Astrocyte (in vitro differentiated cells and primary cell): ENCODE measurements at regions not wholly inside any gene's neighbourhood (a gene's known extent, or its start where the extent isn't known, plus 50 kb on each side); places are given as distances from the start of the nearest gene placed in this dataset.
"Not testable (repeated sequence)": the region's sequence is repeated elsewhere in the genome, so short reads cannot be mapped to it uniquely, and the experiment has no call there.

Experiments used
- DNase-seq: peaks from one replicate; pipeline ENCODE4 v3.0.0-alpha.2; 2010; ENCODE audit warnings: low read depth
- FAIRE-seq: peaks from 2 replicates; lab custom pipeline; 2011; peaks lifted over from hg19 to GRCh38; lab: Jason Lieb, UNC
- H2AFZ ChIP-seq: 2 replicates; pipeline ENCODE4 v1.6.0; 2012; ENCODE audit warnings: low read depth, low read length, inconsistent platforms
- H3K27ac ChIP-seq: 2 replicates; pipeline ENCODE4 v1.5.1; 2011; ENCODE audit warnings: low read depth, low read length, inconsistent platforms
- H3K27me3 ChIP-seq: 2 replicates; pipeline ENCODE4 v1.6.0; 2011; ENCODE audit warnings: low read length, inconsistent platforms; ENCODE audit not compliant: insufficient read depth
- H3K36me3 ChIP-seq: 2 replicates; pipeline ENCODE4 v1.5.1; 2011; ENCODE audit warnings: low read length, inconsistent platforms; ENCODE audit not compliant: insufficient read depth
- H3K4me1 ChIP-seq: 2 replicates; pipeline ENCODE4 v1.5.1; 2011; ENCODE audit warnings: low read length, inconsistent platforms; ENCODE audit not compliant: insufficient read depth
- H3K4me2 ChIP-seq: 2 replicates; pipeline ENCODE4 v1.6.0; 2012; ENCODE audit warnings: low read length, inconsistent platforms
- H3K4me3 ChIP-seq: 2 replicates; pipeline ENCODE4 v1.5.1; 2011; ENCODE audit warnings: low read depth, mild to moderate bottlenecking, low read length, inconsistent platforms; ENCODE audit not compliant: insufficient read depth
- H3K79me2 ChIP-seq: 2 replicates; pipeline ENCODE4 v1.6.0; 2012; ENCODE audit warnings: mild to moderate bottlenecking, low read length, inconsistent platforms; ENCODE audit not compliant: insufficient read depth
- H3K9ac ChIP-seq: 2 replicates; pipeline ENCODE4 v1.6.0; 2012; ENCODE audit warnings: mild to moderate bottlenecking, low read length, inconsistent platforms
- H3K9me3 ChIP-seq: 2 replicates; pipeline ENCODE4 v1.5.1; 2012; ENCODE audit warnings: low read depth, mild to moderate bottlenecking, low read length, inconsistent platforms; ENCODE audit not compliant: insufficient read depth
- H4K20me1 ChIP-seq: 2 replicates; pipeline ENCODE4 v1.6.0; 2012; ENCODE audit warnings: low read length, inconsistent platforms; ENCODE audit not compliant: insufficient read depth
- H3K27ac Mint-ChIP-seq: one replicate; pipeline ENCODE4 v1.8.0; 2021; ENCODE audit warnings: mild to moderate bottlenecking, mixed read lengths; ENCODE audit not compliant: unreplicated experiment
- H3K27me3 Mint-ChIP-seq: one replicate; pipeline ENCODE4 v1.8.0; 2021; ENCODE audit warnings: low read depth, mixed read lengths; ENCODE audit not compliant: unreplicated experiment
- H3K36me3 Mint-ChIP-seq: one replicate; pipeline ENCODE4 v1.8.0; 2021; ENCODE audit warnings: low read depth, mixed read lengths; ENCODE audit not compliant: unreplicated experiment
- H3K4me1 Mint-ChIP-seq: one replicate; pipeline ENCODE4 v1.8.0; 2021; ENCODE audit warnings: low read depth, mixed read lengths; ENCODE audit not compliant: unreplicated experiment
- H3K4me3 Mint-ChIP-seq: one replicate; pipeline ENCODE4 v1.8.0; 2021; ENCODE audit warnings: mild to moderate bottlenecking, moderate library complexity, mixed read lengths; ENCODE audit not compliant: unreplicated experiment
- H3K9me3 Mint-ChIP-seq: one replicate; pipeline ENCODE4 v1.8.0; 2021; ENCODE audit warnings: mild to moderate bottlenecking, mixed read lengths; ENCODE audit not compliant: unreplicated experiment

DNA sequence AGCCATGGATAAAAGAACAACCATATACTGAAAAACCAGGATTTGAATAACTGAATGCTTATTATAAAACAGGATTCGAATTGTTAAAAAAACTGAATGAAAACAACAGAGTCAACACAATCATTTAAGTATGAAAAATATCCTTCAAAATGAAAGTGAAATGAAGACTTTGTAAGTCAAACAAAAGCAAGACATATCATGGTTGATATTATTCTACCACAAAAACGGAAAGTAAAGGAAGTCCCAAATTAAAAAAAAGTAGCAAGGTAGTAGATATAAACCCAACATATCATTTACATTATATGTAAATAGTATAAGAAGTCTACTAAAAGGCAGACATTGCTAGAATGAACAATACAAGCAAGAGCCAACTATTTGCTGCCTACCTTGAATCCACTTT is 63.1 kb upstream of the POTEC start:
- not testable (repeated sequence) for H3K27me3 ChIP-seq, H2AFZ ChIP-seq, H3K9me3 Mint-ChIP-seq, H3K27me3 Mint-ChIP-seq, H3K36me3 Mint-ChIP-seq, DNase-seq, H3K9ac ChIP-seq, H3K36me3 ChIP-seq, H3K27ac Mint-ChIP-seq, H3K4me1 Mint-ChIP-seq, H3K79me2 ChIP-seq, H3K27ac ChIP-seq, H4K20me1 ChIP-seq, H3K4me1 ChIP-seq, H3K4me3 Mint-ChIP-seq, FAIRE-seq, H3K4me3 ChIP-seq, H3K4me2 ChIP-seq, H3K9me3 ChIP-seq

DNA sequence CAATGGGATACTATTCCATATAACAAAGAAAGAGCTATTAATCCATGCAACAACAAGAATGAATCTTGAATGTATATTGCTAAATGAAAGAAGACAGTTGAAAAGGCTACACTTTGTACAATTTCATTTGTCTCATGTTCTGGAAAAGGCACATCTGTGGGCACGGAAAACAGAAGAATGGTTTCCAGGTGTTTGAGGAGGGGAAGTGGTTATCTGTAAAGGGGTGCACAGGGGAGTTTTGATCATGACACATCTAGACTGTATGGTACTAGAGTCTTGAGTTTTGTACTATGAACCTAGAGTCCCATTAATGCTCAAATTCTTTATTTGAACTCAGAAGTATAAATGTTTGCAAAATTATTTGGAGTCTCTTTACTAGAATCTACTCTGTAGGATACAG is 64.0 kb upstream of the POTEC start:
- H3K4me1 Mint-ChIP-seq, H3K36me3 Mint-ChIP-seq, DNase-seq, H3K79me2 ChIP-seq, FAIRE-seq, H3K27me3 ChIP-seq, H3K9me3 ChIP-seq, H3K27ac Mint-ChIP-seq, H3K27ac ChIP-seq, H3K4me3 ChIP-seq, H3K4me3 Mint-ChIP-seq, H2AFZ ChIP-seq, H3K27me3 Mint-ChIP-seq, H3K4me1 ChIP-seq, H3K4me2 ChIP-seq, H3K9ac ChIP-seq, H3K9me3 Mint-ChIP-seq, H3K36me3 ChIP-seq, H4K20me1 ChIP-seq: not testable (repeated sequence)

DNA sequence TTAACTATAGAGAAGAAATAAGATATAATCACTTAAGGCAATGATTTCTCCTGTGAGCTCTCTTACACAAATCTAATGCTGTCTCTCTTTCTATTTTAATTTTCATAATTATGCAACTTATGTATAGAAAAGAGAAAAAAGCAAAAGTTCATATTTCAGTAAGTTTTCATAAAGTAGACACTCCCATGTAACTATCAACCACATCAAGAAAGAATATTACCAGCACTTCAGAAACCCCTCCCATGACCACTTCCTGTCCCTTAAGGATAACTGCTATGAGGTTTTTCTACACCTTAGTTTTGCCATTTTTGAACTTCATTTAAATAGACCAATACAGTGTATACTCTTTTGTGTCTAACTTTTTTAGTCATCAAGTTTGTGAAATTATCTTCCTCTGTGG is 69.0 kb upstream of the POTEC start:
- not testable (repeated sequence) for H2AFZ ChIP-seq, H3K36me3 ChIP-seq, FAIRE-seq, H3K9ac ChIP-seq, H3K27ac ChIP-seq, H3K27me3 Mint-ChIP-seq, H3K4me3 Mint-ChIP-seq, H3K9me3 Mint-ChIP-seq, H4K20me1 ChIP-seq, DNase-seq, H3K4me1 Mint-ChIP-seq, H3K27ac Mint-ChIP-seq, H3K79me2 ChIP-seq, H3K4me1 ChIP-seq, H3K9me3 ChIP-seq, H3K27me3 ChIP-seq, H3K4me3 ChIP-seq, H3K36me3 Mint-ChIP-seq, H3K4me2 ChIP-seq

DNA sequence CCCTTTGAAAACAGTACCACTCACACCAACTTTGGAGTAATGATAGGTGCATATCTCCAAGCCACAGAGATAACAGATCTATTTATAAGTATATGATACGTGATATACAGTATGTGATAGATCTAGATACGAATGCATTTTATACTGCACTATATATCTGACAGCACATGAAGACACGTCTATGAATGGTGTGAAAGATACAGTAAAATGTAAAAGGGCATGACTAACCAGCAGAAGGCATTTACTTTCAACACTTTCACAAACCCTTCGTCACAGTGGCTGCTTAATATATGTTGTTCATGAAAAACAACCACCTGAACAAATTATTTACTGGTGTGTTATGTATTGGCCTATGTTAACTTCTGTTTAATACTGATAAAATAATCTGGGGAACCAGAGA is 71.1 kb upstream of the POTEC start:
- not testable (repeated sequence) for H3K4me1 Mint-ChIP-seq, H3K79me2 ChIP-seq, H4K20me1 ChIP-seq, FAIRE-seq, H3K4me2 ChIP-seq, H3K4me1 ChIP-seq, H2AFZ ChIP-seq, H3K4me3 ChIP-seq, H3K27ac ChIP-seq, H3K9me3 Mint-ChIP-seq, H3K9me3 ChIP-seq, H3K9ac ChIP-seq, H3K36me3 Mint-ChIP-seq, H3K27me3 Mint-ChIP-seq, H3K27me3 ChIP-seq, H3K36me3 ChIP-seq, DNase-seq, H3K27ac Mint-ChIP-seq, H3K4me3 Mint-ChIP-seq

DNA sequence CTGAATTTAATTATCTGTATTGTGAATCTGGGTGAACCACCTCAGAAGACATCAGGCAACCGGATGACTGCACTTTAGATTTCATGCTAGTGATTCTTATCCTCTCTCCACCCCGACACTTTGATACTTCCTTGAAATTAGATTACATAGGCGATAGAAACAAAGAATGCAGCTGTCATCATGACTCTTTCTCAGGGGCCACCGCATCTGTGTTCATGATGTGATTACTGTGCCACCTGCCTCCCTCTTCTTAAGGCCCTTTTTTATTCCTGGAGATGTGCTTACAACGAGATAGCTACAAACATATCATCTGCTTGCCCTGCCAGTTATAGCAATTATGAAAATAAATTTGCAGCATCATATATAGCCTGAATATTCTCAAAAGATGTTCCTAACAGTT is 83.9 kb upstream of the POTEC start:
- H3K4me2 ChIP-seq, H3K9ac ChIP-seq, H3K36me3 ChIP-seq, FAIRE-seq, H3K4me3 ChIP-seq, H3K27ac ChIP-seq, H3K36me3 Mint-ChIP-seq, H3K27me3 Mint-ChIP-seq, H2AFZ ChIP-seq, H3K27ac Mint-ChIP-seq, H3K79me2 ChIP-seq, DNase-seq, H3K4me3 Mint-ChIP-seq, H4K20me1 ChIP-seq, H3K4me1 ChIP-seq, H3K9me3 ChIP-seq, H3K9me3 Mint-ChIP-seq, H3K27me3 ChIP-seq, H3K4me1 Mint-ChIP-seq: not testable (repeated sequence)

DNA sequence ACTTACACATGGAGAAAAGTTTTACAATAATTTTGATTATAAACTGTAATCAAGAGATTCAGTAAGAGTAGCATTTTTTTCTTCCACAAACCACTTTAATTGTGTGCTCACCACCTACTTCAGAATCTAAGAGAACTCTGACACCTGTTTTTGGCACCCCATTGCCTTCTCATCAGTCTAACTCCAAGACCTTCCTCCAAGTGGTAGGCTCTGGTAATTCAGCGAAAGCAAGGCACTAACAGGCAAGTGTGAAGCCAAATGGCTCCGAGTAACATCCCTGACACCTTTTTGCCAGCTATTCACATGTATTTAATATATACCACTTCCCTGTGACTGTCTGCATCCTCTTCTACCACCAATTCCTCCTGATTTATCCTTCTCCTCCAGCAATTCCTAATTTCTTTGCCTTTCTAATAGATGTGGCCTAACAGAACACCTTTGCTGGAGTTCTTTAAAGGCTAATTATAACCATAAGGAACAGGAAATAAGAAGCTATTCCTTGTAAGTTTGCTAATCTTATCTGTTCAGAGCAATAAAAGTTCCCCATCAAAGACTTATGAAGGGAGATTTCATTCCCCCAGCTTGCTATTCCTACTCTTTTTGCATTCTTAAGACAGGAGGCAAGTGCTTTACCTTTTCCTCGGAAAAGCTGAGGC is 85.1 kb upstream of the POTEC start:
- FAIRE-seq, H3K27me3 Mint-ChIP-seq: not testable (repeated sequence)

More for the DNA sequence above, 85.1 kb upstream of the POTEC start:
- not testable (repeated sequence) for H3K4me3 ChIP-seq, H3K4me2 ChIP-seq, H3K79me2 ChIP-seq, H3K27me3 ChIP-seq, H3K9me3 Mint-ChIP-seq, H3K9me3 ChIP-seq, H4K20me1 ChIP-seq, H3K4me1 Mint-ChIP-seq, H3K4me1 ChIP-seq, H3K27ac Mint-ChIP-seq, DNase-seq, H3K27ac ChIP-seq, H3K36me3 Mint-ChIP-seq, H3K4me3 Mint-ChIP-seq, H2AFZ ChIP-seq, H3K36me3 ChIP-seq, H3K9ac ChIP-seq
